22Rv1 (cell line): ENCODE measurements at regions not wholly inside any gene's neighbourhood (a gene's known extent, or its start where the extent isn't known, plus 50 kb on each side); places are given as distances from the start of the nearest gene placed in this dataset.
"Not testable (repeated sequence)": the region's sequence is repeated elsewhere in the genome, so short reads cannot be mapped to it uniquely, and the experiment has no call there.

ENCODE experiments used
- ZFX ChIP-seq: fragments of 450-650 bp; IDR thresholded peaks from 2 replicates; pipeline ENCODE4 v1.6.1; 2017; ENCODE audit warnings: antibody characterized with exemption, borderline replicate concordance
- TF ChIP-seq, protein P1 (sequence below): fragments of 450-650 bp; IDR thresholded peaks from 2 replicates; pipeline ENCODE4 v1.5.1; 2017; ENCODE audit warnings: mild to moderate bottlenecking

DNA sequence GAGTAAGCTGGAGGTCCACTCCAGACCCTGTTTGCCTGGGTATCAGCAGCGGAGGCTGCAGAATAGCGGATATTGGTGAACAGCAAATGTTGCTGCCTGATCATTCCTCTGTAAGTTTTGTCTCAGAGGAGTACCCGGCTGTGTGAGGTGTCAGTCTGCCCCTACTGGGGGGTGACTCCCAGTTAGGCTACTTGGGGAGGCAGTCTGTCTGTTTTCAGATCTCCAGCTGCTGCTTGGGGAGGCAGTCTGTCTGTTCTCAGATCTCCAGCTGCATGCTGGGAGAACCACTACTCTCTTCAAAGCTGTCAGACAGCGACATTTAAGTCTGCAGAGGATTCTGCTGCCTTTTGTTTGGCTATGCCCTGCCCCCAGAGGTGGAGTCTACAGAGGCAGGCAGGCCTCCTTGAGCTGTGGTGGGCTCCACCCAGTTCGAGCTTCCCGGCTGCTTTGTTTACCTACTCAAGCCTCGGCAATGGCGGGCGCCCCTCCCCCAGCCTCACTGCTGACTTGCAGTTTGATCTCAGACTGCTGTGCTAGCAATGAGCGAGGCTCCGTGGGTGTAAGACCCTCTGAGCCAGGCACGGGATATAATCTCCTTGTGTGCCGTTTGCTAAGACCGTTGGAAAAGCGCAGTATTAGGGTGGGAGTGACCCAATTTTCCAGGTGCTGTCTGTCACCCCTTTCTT, 266.6 kb upstream of the CELF4 start:
- TF ChIP-seq, protein P1, sequence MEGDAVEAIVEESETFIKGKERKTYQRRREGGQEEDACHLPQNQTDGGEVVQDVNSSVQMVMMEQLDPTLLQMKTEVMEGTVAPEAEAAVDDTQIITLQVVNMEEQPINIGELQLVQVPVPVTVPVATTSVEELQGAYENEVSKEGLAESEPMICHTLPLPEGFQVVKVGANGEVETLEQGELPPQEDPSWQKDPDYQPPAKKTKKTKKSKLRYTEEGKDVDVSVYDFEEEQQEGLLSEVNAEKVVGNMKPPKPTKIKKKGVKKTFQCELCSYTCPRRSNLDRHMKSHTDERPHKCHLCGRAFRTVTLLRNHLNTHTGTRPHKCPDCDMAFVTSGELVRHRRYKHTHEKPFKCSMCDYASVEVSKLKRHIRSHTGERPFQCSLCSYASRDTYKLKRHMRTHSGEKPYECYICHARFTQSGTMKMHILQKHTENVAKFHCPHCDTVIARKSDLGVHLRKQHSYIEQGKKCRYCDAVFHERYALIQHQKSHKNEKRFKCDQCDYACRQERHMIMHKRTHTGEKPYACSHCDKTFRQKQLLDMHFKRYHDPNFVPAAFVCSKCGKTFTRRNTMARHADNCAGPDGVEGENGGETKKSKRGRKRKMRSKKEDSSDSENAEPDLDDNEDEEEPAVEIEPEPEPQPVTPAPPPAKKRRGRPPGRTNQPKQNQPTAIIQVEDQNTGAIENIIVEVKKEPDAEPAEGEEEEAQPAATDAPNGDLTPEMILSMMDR = not testable (repeated sequence)
- not testable (repeated sequence) for TF ChIP-seq ZFX
